PC-3 (cell line): ENCODE measurements at regions not wholly inside any gene's neighbourhood (a gene's known extent, or its start where the extent isn't known, plus 50 kb on each side); places are given as distances from the start of the nearest gene placed in this dataset.

Experiments used
- CTCF ChIP-seq: fragments of 300-600 bp; sonication (generic); conservative IDR thresholded peaks from 2 replicates; pipeline ENCODE4 v1.5.1; 2017; ENCODE audit warnings: antibody characterized with exemption, low read depth, mild to moderate bottlenecking, low read length
- EZH2 ChIP-seq: fragments of 300-600 bp; sonication (generic); IDR thresholded peaks from one replicate; pipeline ENCODE4 v1.6.1; 2017; ENCODE audit warnings: antibody characterized with exemption, mild to moderate bottlenecking, low read length; ENCODE audit not compliant: unreplicated experiment

- no peak for TF ChIP-seq CTCF
- TF ChIP-seq EZH2 = no peak
Measured at GRCh38 chr6:12544821-12545565, 171.6 kb upstream of the PHACTR1 start.
